GM12878 (cell line): ENCODE measurements at regions not wholly inside any gene's neighbourhood (a gene's known extent, or its start where the extent isn't known, plus 50 kb on each side); places are given as distances from the start of the nearest gene placed in this dataset.

Experiments
- ATAC-seq: fragments of 200-7000 bp; cut with Tn5 transposase; 3 replicates; pipeline ENCODE4 v1.9.1; 2020; ENCODE audit warnings: mild to moderate bottlenecking, moderate library complexity
- BruUV-seq: library from RNA; stranded (reverse); fragments of 400-500 nt; replicated peaks from 2 replicates; lab custom pipeline; 2021; lab: Mats Ljungman, UMichigan
- CTCF ChIA-PET: fragments of 300-600 bp; sonication (Branson Sonifier 250); formaldehyde crosslinking; extraction: SDS; loops from one replicate; lab custom pipeline; 2021; ENCODE audit warnings: inconsistent platforms; lab: Yijun Ruan, JAX
- POLR2A ChIA-PET: fragments of 350-600 bp; formaldehyde crosslinking; extraction: SDS; loops from one replicate; lab custom pipeline; 2021; ENCODE audit warnings: inconsistent platforms; lab: Charles Lee
- RAD21 ChIA-PET: fragments of 300-600 bp; sonication (Branson Sonifier 250); formaldehyde crosslinking; loops from one replicate; lab custom pipeline; 2023; ENCODE audit warnings: antibody characterized with exemption; ENCODE audit not compliant: unreplicated experiment; lab: Charles Lee
- SMC1A ChIA-PET: fragments of 300-600 bp; sonication (Branson Sonifier 250); formaldehyde crosslinking; loops from one replicate; lab custom pipeline; 2023; ENCODE audit not compliant: unreplicated experiment, uncharacterized antibody; lab: Charles Lee
- DNase-seq: peaks from one replicate; pipeline ENCODE4 v3.0.0-alpha.2; 2011; ENCODE audit warnings: low read depth, low spot score
- FAIRE-seq: peaks from 3 replicates; lab custom pipeline; 2011; peaks lifted over from hg19 to GRCh38; lab: Jason Lieb, UNC
- H2AFZ ChIP-seq: 2 replicates; pipeline ENCODE4 v1.6.0; 2011; ENCODE audit warnings: low read depth, low read length, control low read depth; ENCODE audit not compliant: control insufficient read depth
- H3K27ac ChIP-seq: 2 replicates; pipeline ENCODE4 v1.5.1; 2011; ENCODE audit warnings: control low read depth; ENCODE audit not compliant: control insufficient read depth, insufficient read depth
- H3K27me3 ChIP-seq, 2 experiments: replicated peaks in 1 of 2; 2 replicates each; pipeline versions ENCODE4 v1.6.0 to v1.6.1; 2011; ENCODE audit warnings: low read length in 1 of 2; ENCODE audit not compliant: control insufficient read depth in 2 of 2, insufficient read depth in 2 of 2
- H3K36me3 ChIP-seq, 2 experiments: 2 replicates each; pipeline ENCODE4 v1.5.1; 2011; ENCODE audit warnings: low read length in 1 of 2; ENCODE audit not compliant: control insufficient read depth in 2 of 2, insufficient read depth in 2 of 2
- H3K4me1 ChIP-seq: 2 replicates; pipeline ENCODE4 v1.6.1; 2011; ENCODE audit warnings: mild to moderate bottlenecking, low read length, moderate library complexity, mixed read lengths; ENCODE audit not compliant: control insufficient read depth, insufficient read depth
- H3K4me2 ChIP-seq: 2 replicates; pipeline ENCODE4 v1.6.0; 2011; ENCODE audit warnings: control low read depth; ENCODE audit not compliant: control insufficient read depth, insufficient read depth
- H3K4me3 ChIP-seq: fragments of 200-600 bp; sonication (generic); 2 replicates; pipeline ENCODE4 v1.5.1; 2016
- H3K79me2 ChIP-seq: 2 replicates; pipeline ENCODE4 v1.6.0; 2011; ENCODE audit warnings: low read length; ENCODE audit not compliant: control insufficient read depth, insufficient read depth
- H3K9ac ChIP-seq: 2 replicates; pipeline ENCODE4 v1.8.0; 2011; ENCODE audit warnings: low read length, control low read depth, mixed read lengths; ENCODE audit not compliant: control insufficient read depth, insufficient read depth
- H3K9me3 ChIP-seq: replicated peaks from 3 replicates; pipeline ENCODE4 v1.5.1; 2011; ENCODE audit warnings: mild to moderate bottlenecking, low read length; ENCODE audit not compliant: control insufficient read depth, insufficient read depth
- H4K20me1 ChIP-seq: 2 replicates; pipeline ENCODE4 v1.6.0; 2011; ENCODE audit not compliant: control insufficient read depth, insufficient read depth
- BHLHE40 ChIP-seq, 2 experiments: fragments of 450-650 bp in 1 of 2; IDR thresholded peaks; 2 replicates each; pipeline ENCODE4 v1.6.1; 2011 to 2017; ENCODE audit warnings: low read depth in 2 of 2, borderline replicate concordance in 1 of 2, improper control_type of control experiment in 1 of 2, low read length in 1 of 2, mild to moderate bottlenecking in 1 of 2
- BMI1 ChIP-seq: fragments of 450-650 bp; IDR thresholded peaks from 2 replicates; pipeline ENCODE4 v1.6.1; 2016; ENCODE audit warnings: mild to moderate bottlenecking, moderate library complexity, borderline replicate concordance
- CHD1 ChIP-seq: IDR thresholded peaks from 2 replicates; pipeline ENCODE4 v1.6.1; 2012; ENCODE audit warnings: low read depth, low read length, improper control_type of control experiment
- CHD4 ChIP-seq: fragments of 200-600 bp; sonication (generic); IDR thresholded peaks from 2 replicates; pipeline ENCODE4 v1.6.1; 2016; ENCODE audit warnings: mild to moderate bottlenecking
- EGR1 ChIP-seq, 2 experiments: IDR thresholded peaks; 1 replicate in 1 of 2; 2 replicates in 1 of 2; pipeline ENCODE4 v1.6.1; 2011 to 2012; ENCODE audit warnings: low read depth in 2 of 2, low read length in 2 of 2, borderline replicate concordance in 1 of 2, mild to moderate bottlenecking in 1 of 2, moderate library complexity in 1 of 2
- GATAD2B ChIP-seq: fragments of 450-650 bp; conservative IDR thresholded peaks from 2 replicates; pipeline ENCODE4 v1.6.1; 2017; ENCODE audit warnings: low read depth, mild to moderate bottlenecking, moderate library complexity
- IKZF2 ChIP-seq, 2 experiments: fragments of 450-650 bp; IDR thresholded peaks; 2 replicates each; pipeline ENCODE4 v1.6.1; 2017; ENCODE audit warnings: mild to moderate bottlenecking in 2 of 2, moderate library complexity in 2 of 2
- NBN ChIP-seq: fragments of 450-650 bp; IDR thresholded peaks from 2 replicates; pipeline ENCODE4 v1.6.1; 2016
- NFIC ChIP-seq: IDR thresholded peaks from 2 replicates; pipeline ENCODE4 v1.6.1; 2012; ENCODE audit warnings: low read depth, mild to moderate bottlenecking, inconsistent platforms, low read length, moderate library complexity
- NFXL1 ChIP-seq: fragments of 450-650 bp; IDR thresholded peaks from 2 replicates; pipeline ENCODE4 v1.6.1; 2017; ENCODE audit warnings: antibody characterized with exemption, mild to moderate bottlenecking, borderline replicate concordance
- RFX5 ChIP-seq: IDR thresholded peaks from 2 replicates; pipeline ENCODE4 v1.6.1; 2011; ENCODE audit warnings: low read depth, low read length, improper control_type of control experiment
- SMC3 ChIP-seq: IDR thresholded peaks from 2 replicates; pipeline ENCODE4 v1.6.1; 2011; ENCODE audit warnings: low read length, improper control_type of control experiment, borderline replicate concordance
- SP1 ChIP-seq: IDR thresholded peaks from one replicate; pipeline ENCODE4 v1.6.1; 2011; ENCODE audit warnings: low read depth, low read length
- SUZ12 ChIP-seq: fragments of 200-600 bp; sonication (generic); IDR thresholded peaks from one replicate; pipeline ENCODE4 v1.6.1; 2018; ENCODE audit warnings: antibody characterized with exemption, mild to moderate bottlenecking; ENCODE audit not compliant: unreplicated experiment
- WRNIP1 ChIP-seq: IDR thresholded peaks from 2 replicates; pipeline ENCODE4 v1.6.1; 2011; ENCODE audit warnings: low read depth, low read length, improper control_type of control experiment, borderline replicate concordance
- YBX1 ChIP-seq: fragments of 450-650 bp; IDR thresholded peaks from 2 replicates; pipeline ENCODE4 v1.6.1; 2016; ENCODE audit warnings: antibody characterized with exemption
- in situ Hi-C: fragments of 300-500 bp; cut with MboI; formaldehyde crosslinking; loops from 9 replicates; pipeline ENCODE4 v1.14.3; 2018; ENCODE audit warnings: mixed read lengths
- intact Hi-C: fragments of 100-400 bp; cut with micrococcal nuclease; formaldehyde crosslinking; loops from one replicate; pipeline ENCODE4 v1.14.2; 2022; ENCODE audit not compliant: unreplicated experiment
- TF ChIP-seq, protein P1 (sequence below): fragments of 450-650 bp; formaldehyde crosslinking; IDR thresholded peaks from 2 replicates; pipeline ENCODE4 v1.4.0; 2020; ENCODE audit warnings: mild to moderate bottlenecking, moderate library complexity
- TF ChIP-seq, protein P2 (sequence below): IDR thresholded peaks from 2 replicates; pipeline ENCODE4 v1.6.1; 2012; ENCODE audit warnings: low read depth, low read length, improper control_type of control experiment
- TF ChIP-seq, protein P3 (sequence below), 3 experiments: IDR thresholded peaks in 2 of 3; conservative IDR thresholded peaks in 1 of 3; 2 replicates each; pipeline ENCODE4 v1.5.1; 2011; ENCODE audit warnings: low read depth in 3 of 3, low read length in 3 of 3, mild to moderate bottlenecking in 3 of 3, control low read depth in 2 of 3, moderate library complexity in 2 of 3, inconsistent platforms in 1 of 3, mixed read lengths in 1 of 3; ENCODE audit not compliant: control insufficient read depth in 2 of 3, insufficient read depth in 1 of 3; ENCODE audit errors: extremely low read depth in 1 of 3

DNA sequence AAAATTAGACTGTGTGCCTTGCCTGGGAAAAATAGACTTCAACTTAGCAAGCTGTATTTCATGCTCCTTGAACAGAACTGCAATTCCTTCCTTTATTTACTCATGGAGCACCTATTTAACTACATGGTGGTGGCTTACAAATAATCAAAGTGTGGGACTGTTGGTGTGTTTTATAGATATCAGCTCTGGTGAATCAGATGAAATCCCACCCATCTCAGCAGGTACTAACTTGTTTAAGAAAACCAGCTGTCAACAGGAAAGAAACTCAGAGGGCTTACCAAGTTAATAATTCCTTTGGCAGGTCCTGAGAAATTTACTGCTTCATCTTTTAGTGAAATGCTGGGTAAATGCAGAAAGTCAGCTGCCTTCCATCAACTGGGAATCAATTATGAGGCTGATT lies 830.6 kb downstream of the SLC4A3 start:
- intact Hi-C loops (no loop called here), in situ Hi-C loops (no loop called here)
- Histone ChIP-seq H2AFZ (no peak overlapping the region), H3K79me2 (no peaks in the 10 kb centered on the region), H4K20me1 (no peaks in the 10 kb centered on the region), H3K4me2 (no peak overlapping the region), H3K9ac (no peak overlapping the region), H3K36me3 (no peaks in the 10 kb centered on the region), H3K4me1 (no peaks in the 10 kb centered on the region), H3K9me3 (no peaks in the 10 kb centered on the region), H3K27ac (no peak overlapping the region), H3K27me3 (no peaks in the 10 kb centered on the region), H3K4me3 (no peak overlapping the region)
- ChIA-PET RAD21 (no interaction called here), SMC1A (no interaction called here), POLR2A (no interaction called here), CTCF (no interaction called here)
- DNase-seq (no peak), FAIRE-seq (no peak), ATAC-seq (no peak)
- TF ChIP-seq EGR1 (IDR thresholded peaks at IDR 0.05; ENCODE audit: borderline replicate concordance in 1 of 2, low read depth in 2 of 2, low read length in 2 of 2) (no peak), YBX1 (no peak), SUZ12 (no peak), BHLHE40 (IDR thresholded peaks at IDR 0.05; ENCODE audit: borderline replicate concordance in 1 of 2, low read depth in 2 of 2, low read length in 1 of 2) (no peak), SMC3 (no peak), CHD1 (no peak), NBN (no peak), NFIC (no peak), SP1 (no peak), IKZF2 (IDR thresholded peaks at IDR 0.05) (no peak), NFXL1 (no peak), CHD4 (no peak), BMI1 (no peak), WRNIP1 (no peak), GATAD2B (no peak), RFX5 (no peak)
- TF ChIP-seq, protein P1, sequence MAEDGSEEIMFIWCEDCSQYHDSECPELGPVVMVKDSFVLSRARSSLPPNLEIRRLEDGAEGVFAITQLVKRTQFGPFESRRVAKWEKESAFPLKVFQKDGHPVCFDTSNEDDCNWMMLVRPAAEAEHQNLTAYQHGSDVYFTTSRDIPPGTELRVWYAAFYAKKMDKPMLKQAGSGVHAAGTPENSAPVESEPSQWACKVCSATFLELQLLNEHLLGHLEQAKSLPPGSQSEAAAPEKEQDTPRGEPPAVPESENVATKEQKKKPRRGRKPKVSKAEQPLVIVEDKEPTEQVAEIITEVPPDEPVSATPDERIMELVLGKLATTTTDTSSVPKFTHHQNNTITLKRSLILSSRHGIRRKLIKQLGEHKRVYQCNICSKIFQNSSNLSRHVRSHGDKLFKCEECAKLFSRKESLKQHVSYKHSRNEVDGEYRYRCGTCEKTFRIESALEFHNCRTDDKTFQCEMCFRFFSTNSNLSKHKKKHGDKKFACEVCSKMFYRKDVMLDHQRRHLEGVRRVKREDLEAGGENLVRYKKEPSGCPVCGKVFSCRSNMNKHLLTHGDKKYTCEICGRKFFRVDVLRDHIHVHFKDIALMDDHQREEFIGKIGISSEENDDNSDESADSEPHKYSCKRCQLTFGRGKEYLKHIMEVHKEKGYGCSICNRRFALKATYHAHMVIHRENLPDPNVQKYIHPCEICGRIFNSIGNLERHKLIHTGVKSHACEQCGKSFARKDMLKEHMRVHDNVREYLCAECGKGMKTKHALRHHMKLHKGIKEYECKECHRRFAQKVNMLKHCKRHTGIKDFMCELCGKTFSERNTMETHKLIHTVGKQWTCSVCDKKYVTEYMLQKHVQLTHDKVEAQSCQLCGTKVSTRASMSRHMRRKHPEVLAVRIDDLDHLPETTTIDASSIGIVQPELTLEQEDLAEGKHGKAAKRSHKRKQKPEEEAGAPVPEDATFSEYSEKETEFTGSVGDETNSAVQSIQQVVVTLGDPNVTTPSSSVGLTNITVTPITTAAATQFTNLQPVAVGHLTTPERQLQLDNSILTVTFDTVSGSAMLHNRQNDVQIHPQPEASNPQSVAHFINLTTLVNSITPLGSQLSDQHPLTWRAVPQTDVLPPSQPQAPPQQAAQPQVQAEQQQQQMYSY (CRISPR knock-in tag), result no peak
- TF ChIP-seq, protein P2, sequence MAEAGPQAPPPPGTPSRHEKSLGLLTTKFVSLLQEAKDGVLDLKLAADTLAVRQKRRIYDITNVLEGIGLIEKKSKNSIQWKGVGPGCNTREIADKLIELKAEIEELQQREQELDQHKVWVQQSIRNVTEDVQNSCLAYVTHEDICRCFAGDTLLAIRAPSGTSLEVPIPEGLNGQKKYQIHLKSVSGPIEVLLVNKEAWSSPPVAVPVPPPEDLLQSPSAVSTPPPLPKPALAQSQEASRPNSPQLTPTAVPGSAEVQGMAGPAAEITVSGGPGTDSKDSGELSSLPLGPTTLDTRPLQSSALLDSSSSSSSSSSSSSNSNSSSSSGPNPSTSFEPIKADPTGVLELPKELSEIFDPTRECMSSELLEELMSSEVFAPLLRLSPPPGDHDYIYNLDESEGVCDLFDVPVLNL, result no peak
- TF ChIP-seq, protein P3, sequence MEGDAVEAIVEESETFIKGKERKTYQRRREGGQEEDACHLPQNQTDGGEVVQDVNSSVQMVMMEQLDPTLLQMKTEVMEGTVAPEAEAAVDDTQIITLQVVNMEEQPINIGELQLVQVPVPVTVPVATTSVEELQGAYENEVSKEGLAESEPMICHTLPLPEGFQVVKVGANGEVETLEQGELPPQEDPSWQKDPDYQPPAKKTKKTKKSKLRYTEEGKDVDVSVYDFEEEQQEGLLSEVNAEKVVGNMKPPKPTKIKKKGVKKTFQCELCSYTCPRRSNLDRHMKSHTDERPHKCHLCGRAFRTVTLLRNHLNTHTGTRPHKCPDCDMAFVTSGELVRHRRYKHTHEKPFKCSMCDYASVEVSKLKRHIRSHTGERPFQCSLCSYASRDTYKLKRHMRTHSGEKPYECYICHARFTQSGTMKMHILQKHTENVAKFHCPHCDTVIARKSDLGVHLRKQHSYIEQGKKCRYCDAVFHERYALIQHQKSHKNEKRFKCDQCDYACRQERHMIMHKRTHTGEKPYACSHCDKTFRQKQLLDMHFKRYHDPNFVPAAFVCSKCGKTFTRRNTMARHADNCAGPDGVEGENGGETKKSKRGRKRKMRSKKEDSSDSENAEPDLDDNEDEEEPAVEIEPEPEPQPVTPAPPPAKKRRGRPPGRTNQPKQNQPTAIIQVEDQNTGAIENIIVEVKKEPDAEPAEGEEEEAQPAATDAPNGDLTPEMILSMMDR (IDR thresholded peaks at IDR 0.05 in 2 of 3, conservative IDR thresholded peaks at IDR 0.05 in 1 of 3; ENCODE audit: control insufficient read depth in 2 of 3, extremely low read depth in 1 of 3, insufficient read depth in 1 of 3, low read depth in 3 of 3, low read length in 3 of 3), result no peak
- no TSS peak for BruUV-seq
